ENCODE measurements at regions not wholly inside any gene's neighbourhood (a gene's known extent, or its start where the extent isn't known, plus 50 kb on each side); places are given as distances from the start of the nearest gene placed in this dataset.

GRCh38 chr13:61810065-61810464 lies 394.4 kb upstream of the PCDH20 start:
- TF ChIP-seq CTCF (IDR thresholded peaks at IDR 0.05; ENCODE audit: poor library complexity), result no peak
- TF ChIP-seq EZH2 (IDR thresholded peaks at IDR 0.05; ENCODE audit: borderline replicate concordance), result no peak

Data from hepatocyte (in vitro differentiated cells).